ENCODE measurements at regions not wholly inside any gene's neighbourhood (a gene's known extent, or its start where the extent isn't known, plus 50 kb on each side); places are given as distances from the start of the nearest gene placed in this dataset.

- TF ChIP-seq, protein P1, sequence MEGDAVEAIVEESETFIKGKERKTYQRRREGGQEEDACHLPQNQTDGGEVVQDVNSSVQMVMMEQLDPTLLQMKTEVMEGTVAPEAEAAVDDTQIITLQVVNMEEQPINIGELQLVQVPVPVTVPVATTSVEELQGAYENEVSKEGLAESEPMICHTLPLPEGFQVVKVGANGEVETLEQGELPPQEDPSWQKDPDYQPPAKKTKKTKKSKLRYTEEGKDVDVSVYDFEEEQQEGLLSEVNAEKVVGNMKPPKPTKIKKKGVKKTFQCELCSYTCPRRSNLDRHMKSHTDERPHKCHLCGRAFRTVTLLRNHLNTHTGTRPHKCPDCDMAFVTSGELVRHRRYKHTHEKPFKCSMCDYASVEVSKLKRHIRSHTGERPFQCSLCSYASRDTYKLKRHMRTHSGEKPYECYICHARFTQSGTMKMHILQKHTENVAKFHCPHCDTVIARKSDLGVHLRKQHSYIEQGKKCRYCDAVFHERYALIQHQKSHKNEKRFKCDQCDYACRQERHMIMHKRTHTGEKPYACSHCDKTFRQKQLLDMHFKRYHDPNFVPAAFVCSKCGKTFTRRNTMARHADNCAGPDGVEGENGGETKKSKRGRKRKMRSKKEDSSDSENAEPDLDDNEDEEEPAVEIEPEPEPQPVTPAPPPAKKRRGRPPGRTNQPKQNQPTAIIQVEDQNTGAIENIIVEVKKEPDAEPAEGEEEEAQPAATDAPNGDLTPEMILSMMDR (IDR thresholded peaks at IDR 0.05; ENCODE audit: low read depth, low read length, missing control alignments), result no peak
- no peak overlapping the region for H3K4me3 ChIP-seq (ENCODE audit: low read depth, low read length)
- DNase-seq (ENCODE audit: low read depth), result no peak
Observed at GRCh38 chr10:110392868-110393740, 88.4 kb upstream of the SMNDC1 start.

DNA sequence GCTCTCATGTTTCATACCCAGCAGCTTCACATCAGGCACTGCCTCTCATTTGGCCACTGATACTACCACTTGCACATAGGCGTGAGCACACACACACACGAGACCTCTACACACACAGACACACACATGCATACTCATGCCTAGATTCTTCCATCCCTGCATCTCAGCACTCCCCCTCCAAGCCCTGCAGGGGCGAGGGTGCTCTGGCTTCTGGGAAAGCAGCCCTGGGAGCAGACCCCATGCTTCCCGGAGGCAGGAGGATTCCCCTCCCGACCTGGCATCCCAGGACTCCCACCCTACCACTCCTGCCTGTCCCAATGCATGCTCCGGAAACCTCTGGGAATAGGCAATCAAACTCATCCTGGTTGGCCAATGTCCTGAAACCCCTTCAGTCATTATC lies 89.1 kb upstream of the SMNDC1 start:
- TF ChIP-seq, protein P1 (IDR thresholded peaks at IDR 0.05; ENCODE audit: low read depth, low read length, missing control alignments), result no peak
- H3K4me3 ChIP-seq (ENCODE audit: low read depth, low read length), result no peak overlapping the region
- no peak for DNase-seq (ENCODE audit: low read depth)

DNA sequence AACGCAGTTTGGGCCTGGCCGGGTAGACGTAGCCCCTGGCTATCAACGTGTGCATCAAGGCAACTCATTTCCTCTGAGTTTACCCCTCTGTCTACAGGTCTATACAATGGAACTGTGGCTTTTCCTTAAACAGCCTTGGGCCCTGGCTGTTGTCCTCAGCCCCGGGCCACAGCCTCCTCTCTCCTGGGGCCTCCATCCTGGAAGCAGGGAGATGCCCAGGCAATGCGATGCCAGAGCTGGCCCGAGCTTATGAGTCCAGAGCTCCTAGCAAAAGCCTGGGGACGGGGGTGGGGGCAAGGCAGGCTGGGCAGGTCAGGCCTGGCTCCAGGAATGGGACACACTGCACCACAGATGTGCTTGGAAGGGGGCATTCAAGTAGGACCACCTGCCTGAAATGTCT lies 89.6 kb upstream of the SMNDC1 start:
- H3K4me3 ChIP-seq (ENCODE audit: low read depth, low read length), result no peak overlapping the region
- no peak for DNase-seq (ENCODE audit: low read depth)
- TF ChIP-seq, protein P1 (IDR thresholded peaks at IDR 0.05; ENCODE audit: low read depth, low read length, missing control alignments), result no peak

GRCh38 chr10:110394898-110395297 lies 90.2 kb upstream of the SMNDC1 start:
- no peak for DNase-seq (ENCODE audit: low read depth)
- TF ChIP-seq, protein P1 (IDR thresholded peaks at IDR 0.05; ENCODE audit: low read depth, low read length, missing control alignments), result no peak
- H3K4me3 ChIP-seq (ENCODE audit: low read depth, low read length), result no peak overlapping the region

- TF ChIP-seq, protein P1 (IDR thresholded peaks at IDR 0.05; ENCODE audit: low read depth, low read length, missing control alignments), result no peak
- DNase-seq (ENCODE audit: low read depth), result no peak
- H3K4me3 ChIP-seq (ENCODE audit: low read depth, low read length), result no peak overlapping the region
Observed at GRCh38 chr10:110395350-110396283, 90.9 kb upstream of the SMNDC1 start.

DNA sequence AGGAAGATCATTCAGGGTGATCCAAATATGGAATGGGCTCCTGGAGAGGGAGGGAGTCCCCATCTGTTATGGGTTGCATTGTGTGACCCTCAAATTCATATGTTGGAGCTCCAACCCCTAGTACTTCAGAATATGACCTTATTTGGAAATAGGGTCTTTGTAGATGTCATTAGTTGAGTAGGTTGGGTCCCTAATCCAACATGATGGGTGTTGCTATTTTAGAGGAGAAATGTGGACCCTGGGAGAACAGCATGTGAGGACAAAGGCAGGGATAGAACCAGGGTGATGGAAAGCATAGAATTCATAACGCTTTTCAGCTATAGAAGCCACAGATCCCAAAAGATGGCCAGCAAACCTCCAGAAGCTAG lies 91.5 kb upstream of the SMNDC1 start:
- H3K4me3 ChIP-seq (ENCODE audit: low read depth, low read length), result no peak overlapping the region
- TF ChIP-seq, protein P1 (IDR thresholded peaks at IDR 0.05; ENCODE audit: low read depth, low read length, missing control alignments), result no peak
- no peak for DNase-seq (ENCODE audit: low read depth)
